Stimulated activated CD4-positive, alpha-beta T cell treated with anti-CD3 and anti-CD28 coated beads, Interleukin-15, amount 100 ng/mL, for 48 hours (primary cell): ENCODE measurements at regions not wholly inside any gene's neighbourhood (a gene's known extent, or its start where the extent isn't known, plus 50 kb on each side); places are given as distances from the start of the nearest gene placed in this dataset.
"Not testable (repeated sequence)": the region's sequence is repeated elsewhere in the genome, so short reads cannot be mapped to it uniquely, and the experiment has no call there.

Experiments
- DNase-seq, 2 donors: peaks; one replicate each; pipeline ENCODE4 v3.0.0-alpha.2; 2020; ENCODE audit warnings: low read depth in 2 of 2

DNA sequence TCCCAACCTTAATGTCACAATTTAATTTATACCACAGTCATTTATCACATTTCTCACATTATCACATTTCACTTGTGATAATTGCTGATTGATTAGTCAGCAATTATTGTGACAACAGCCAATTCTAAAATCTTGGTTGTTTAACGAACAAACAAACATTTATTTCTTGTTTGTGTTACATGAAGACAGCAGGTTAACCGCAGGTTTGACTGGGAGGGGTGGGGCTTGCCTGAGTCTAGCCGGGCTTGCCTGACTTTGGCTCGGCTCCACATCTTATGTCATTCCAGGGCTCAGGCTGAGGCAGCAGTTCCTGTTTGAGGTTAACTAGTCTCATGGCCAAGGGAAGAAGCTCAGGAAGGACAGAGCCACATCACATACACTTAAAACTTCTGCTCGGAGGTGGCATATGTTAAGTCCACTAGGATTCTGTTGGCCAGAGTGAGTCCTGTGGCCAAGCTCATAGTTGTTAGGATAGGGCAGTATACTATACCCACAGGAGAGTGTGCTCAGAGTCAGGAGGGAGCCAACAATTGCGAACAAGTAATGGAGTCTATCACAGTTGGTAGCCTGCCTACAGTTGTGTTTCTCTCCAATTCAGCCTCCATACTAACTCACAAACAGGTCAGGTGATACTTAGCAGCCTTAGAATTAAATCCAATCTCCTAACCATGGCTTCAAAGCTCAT is 90.0 kb upstream of the IFNGR1 start:
- DNase-seq, result no peak

DNA sequence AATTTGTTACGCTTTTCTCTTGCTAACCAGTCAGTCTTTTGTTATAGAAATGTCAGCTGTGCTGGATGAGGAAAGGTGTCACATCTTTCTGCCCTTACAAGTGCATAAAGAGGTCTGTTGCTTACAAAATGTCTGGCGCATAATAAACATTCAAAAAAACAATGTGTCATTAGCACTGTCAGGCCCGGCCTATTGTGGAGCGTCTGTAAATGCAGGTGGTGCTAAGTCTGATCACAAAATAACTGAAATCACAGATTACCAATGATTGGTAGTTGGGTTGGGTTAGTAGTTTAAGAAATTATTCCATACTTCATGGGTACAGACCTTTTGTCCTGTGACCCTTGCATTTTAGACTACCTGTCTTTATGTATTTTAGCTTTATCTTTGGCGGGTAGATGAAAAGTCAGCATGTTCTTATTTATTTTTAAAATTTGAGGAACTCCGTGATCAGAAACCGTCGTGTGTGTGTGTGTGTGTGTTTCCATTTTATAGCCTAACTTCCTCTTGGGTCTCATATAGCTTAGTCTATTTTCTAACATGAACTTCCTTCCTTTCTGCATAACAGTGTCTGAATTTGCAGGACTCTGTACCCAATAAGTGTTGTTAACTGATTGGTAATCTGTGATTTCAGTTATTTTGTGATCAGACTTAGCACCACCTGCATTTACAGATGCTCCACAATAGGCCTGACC is 88.1 kb upstream of the IFNGR1 start:
- no peak for DNase-seq

- DNase-seq, result no peak
These were observed 86.5 kb upstream of the IFNGR1 start for GRCh38 chr6:137305691-137306090.

- DNase-seq, result no peak
These were observed 85.0 kb upstream of the IFNGR1 start for GRCh38 chr6:137304020-137304780.

- no peak for DNase-seq
These were observed 84.3 kb upstream of the IFNGR1 start for GRCh38 chr6:137303441-137303840.

DNA sequence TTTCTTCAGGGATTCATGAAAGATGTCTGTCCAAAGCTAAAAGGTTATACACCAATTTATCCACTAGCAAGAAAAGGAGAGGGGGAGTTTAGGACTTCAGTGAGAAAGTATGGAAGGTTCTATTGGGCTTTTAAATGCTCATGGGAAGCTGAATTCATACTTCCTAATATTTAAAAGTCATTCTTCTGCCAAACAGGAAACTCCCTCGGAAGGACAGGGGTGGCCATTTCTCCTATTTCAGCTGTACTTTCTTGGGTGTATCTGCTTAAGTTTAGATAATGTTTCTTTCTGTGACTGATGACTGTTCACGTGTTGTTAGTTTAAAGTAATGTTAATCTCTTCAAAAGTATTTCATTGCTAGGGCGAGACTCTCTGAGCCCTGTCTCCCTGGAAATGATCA is 80.5 kb upstream of the IFNGR1 start:
- DNase-seq, result no peak

DNA sequence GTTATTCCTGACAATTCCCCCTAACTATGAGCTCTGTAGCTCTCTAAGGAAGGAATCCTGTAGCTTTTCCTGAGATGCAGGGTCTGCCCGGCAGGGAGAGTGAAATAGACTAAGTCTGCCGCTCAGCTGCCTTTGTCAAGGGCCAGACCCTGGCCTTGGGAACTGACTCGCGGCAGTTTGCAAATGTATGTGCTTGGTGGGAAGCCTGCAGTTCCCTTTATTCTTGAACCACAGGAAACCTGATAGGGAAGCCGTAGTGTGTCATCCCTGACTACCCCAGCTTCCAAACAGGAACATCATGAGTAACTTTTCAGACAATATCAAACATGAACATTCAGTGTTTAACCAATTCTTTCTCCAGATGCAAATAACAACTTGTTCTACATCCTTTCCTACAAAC is 78.7 kb upstream of the IFNGR1 start:
- DNase-seq, result no peak

DNA sequence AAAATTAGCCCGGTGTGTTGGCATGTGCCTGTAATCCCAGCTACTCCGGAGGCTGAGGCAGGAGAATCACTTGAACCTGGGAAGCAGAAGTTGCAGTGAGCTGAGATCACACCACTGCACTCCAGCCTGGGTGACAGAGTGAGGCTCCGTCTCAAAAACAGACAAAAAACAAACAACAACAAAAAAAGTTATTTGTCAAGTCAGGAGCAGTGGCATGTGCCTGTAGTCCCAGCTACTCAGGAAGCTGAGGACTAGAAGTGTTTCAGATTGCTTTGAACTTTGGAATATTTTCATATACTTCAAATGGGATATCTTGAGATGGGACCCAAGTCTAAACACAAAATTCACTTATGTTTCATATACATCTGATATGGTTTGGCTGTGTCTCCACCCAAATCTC is 73.1 kb upstream of the IFNGR1 start:
- DNase-seq, result not testable (repeated sequence)

GRCh38 chr6:137291441-137291840 is 72.3 kb upstream of the IFNGR1 start:
- no peak for DNase-seq

- DNase-seq, result no peak
These were observed 71.5 kb upstream of the IFNGR1 start for GRCh38 chr6:137290601-137291261.

DNA sequence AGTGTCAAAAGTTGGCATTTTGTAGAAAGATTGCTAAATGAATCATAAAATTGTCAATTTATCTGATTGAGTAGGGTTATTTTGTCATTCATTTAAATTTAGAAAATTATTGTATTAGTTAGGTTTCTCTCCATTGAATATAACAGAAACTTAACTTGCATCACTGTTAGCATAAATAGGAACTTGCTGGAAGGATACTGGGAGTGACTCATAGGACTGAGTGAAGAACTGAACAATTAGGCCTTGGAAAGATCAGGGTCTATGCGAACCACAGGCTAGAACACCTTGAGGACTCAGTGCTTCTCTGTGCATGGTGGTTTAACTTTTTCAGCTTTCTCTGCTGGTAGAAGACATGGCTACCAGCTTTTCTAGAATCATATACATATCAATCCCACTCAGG is 67.7 kb upstream of the IFNGR1 start:
- no peak for DNase-seq

DNA sequence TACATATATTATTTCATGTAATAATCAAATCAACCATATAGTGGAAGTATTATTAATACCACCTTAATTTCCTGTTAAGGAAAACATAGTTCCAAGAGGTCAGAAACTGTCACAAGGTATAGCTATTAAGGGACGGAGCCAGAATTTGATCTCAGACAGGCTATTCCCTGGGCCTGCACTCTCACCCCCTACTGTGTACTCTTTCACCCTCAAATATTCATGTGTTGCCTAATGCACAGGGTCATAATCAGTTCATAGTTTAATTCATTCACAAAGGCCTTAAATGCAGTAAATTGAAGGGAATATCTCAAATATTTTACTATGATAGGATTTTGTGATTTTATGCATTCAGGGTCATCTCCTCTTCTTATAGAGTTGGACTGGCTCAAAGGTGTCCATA is 67.2 kb upstream of the IFNGR1 start:
- DNase-seq, result no peak

DNA sequence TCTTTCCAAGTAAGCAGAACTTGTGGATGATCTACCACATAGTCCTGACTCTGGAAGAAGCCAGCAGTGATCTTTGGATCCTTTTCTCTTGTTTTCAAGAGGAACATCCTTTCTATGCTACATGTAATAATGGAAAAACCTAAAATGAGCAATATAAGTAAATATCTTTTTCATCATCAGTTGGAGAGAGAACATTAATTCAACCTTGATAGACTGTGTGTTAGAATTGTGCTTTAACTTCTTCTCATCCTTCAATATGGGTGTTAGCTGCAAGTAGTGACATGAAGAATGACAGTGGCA is 65.6 kb upstream of the IFNGR1 start:
- no peak for DNase-seq

- DNase-seq, result no peak
These were observed 65.0 kb upstream of the IFNGR1 start for GRCh38 chr6:137283940-137284810.

GRCh38 chr6:137283080-137283479 is 63.9 kb upstream of the IFNGR1 start:
- DNase-seq, result no peak

DNA sequence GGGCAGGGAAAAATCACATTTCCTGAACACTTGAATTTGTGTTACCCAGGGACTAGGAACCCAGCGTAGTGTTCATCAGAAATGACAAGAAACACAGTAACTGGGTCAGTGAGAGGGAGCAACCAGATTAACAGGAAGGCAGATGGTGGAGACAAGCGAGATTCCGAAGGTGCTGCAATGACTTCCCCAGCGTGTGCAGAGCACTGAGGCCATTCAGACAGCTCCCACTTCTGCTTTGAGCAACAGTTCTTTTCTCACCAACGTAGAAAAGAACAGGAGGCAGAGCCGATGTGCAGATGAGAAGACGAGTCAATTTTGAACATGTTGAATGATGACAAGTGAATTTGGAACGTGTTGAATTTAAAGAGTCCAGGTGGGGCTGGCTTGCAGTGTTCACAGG is 63.1 kb upstream of the IFNGR1 start:
- DNase-seq, result no peak

- DNase-seq, result not testable (repeated sequence)
These were observed 60.1 kb upstream of the IFNGR1 start for GRCh38 chr6:137279279-137279678.

DNA sequence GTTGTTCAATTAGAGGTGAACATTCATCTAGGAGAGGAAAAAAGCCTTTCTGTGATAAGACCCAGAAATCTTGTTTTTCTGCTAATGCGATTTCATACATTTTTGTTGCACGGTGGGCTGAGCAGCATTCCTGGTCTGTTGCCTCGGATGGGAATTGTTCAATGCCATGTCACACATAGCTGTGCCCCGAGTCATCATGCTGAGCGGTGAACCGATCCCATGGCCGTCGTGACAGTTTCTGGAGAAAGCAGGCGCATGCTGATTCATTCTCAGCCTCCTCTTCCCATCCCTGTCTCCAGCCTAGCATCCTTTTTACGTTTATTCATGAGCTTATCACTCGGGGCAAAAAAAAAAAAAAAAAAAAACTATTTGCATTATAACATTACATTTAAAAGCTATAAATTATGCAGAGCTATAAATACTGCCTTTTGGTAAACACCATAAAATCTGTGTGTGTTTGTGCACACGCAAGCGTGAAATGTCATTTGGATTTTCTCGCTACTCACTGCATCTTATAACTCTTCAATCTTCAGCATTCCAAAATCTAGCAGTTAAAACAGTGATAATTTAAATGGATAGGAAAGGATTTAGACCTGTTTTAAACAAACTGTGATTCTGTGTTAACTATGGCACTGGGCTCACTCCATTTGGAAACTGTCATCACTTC is 58.9 kb upstream of the IFNGR1 start:
- no peak for DNase-seq

GRCh38 chr6:137272403-137272802 is 53.2 kb upstream of the IFNGR1 start:
- DNase-seq, result no peak

DNA sequence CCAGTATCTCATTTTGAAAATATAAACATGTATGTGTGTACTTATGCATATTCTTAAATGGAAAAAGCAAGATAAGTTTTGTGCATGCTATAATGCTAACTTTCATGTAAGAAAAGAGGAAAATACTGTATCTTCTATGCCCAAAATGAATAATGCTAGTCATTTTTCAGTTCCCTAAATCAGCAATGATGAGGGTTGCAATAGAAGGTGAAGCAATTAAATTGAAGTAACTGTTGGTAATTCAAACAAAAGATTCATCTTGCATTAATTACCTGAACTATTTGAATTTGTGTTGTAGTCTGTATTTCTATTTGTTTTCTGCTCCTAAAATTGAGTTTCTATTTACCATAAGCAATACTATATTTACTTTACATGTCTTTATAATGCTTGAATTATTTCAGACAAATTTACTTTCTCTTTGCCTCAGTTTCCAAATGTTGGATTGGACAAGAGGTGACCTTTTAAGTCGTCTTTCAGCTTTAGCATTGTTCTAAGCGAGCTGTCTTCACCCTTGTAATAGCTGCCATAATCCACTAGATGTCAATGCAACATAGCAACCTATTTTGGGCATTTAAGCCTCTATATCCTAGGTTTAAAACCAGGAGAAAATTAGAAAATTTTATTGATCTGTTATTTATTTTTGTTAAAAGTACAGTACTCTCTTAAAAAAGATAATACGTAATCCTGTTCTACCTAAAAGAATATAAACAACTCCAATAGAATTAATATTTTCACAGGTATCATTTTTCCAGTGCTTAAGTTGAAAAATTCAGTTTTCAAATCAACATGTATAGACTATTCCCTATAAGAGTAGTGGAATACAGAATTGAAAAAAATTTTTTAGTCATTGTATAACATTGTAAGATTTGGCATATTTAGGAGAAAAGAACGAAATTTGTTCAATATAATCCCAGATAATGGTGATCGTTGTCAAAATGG is 52.3 kb upstream of the IFNGR1 start:
- DNase-seq, result no peak
